ENCODE measurements at regions not wholly inside any gene's neighbourhood (a gene's known extent, or its start where the extent isn't known, plus 50 kb on each side); places are given as distances from the start of the nearest gene placed in this dataset.

DNA sequence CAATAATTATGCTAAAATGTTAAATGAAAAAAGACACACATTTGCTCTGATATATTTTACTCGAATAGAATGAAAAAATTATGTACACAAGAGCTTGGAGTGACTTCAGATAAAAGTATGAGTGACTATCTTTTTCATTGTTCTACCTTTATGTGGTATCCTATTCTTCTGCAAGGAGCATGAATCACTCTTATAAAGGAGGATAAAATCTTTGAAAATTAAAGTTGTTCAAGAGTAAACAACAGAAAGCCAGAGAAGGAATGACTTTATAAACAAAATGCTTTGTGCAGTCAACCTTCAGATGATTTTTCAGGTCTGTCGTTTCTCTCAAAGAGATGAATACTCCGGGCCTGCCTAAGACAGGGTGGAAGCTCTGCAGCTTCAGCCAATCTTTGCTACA, 215.3 kb downstream of the FOXA2 start:
- no peaks in the 10 kb centered on the region for H3K9me3 ChIP-seq
- DNase-seq (ENCODE audit: extremely low spot score in 2 of 2): no peak
- no peak for TF ChIP-seq POLR2A (IDR thresholded peaks at IDR 0.05)
- no peak for TF ChIP-seq POLR2AphosphoS5 (IDR thresholded peaks at IDR 0.05; ENCODE audit: insufficient read depth in 1 of 2, low read depth in 1 of 2)
- TF ChIP-seq, protein P1, sequence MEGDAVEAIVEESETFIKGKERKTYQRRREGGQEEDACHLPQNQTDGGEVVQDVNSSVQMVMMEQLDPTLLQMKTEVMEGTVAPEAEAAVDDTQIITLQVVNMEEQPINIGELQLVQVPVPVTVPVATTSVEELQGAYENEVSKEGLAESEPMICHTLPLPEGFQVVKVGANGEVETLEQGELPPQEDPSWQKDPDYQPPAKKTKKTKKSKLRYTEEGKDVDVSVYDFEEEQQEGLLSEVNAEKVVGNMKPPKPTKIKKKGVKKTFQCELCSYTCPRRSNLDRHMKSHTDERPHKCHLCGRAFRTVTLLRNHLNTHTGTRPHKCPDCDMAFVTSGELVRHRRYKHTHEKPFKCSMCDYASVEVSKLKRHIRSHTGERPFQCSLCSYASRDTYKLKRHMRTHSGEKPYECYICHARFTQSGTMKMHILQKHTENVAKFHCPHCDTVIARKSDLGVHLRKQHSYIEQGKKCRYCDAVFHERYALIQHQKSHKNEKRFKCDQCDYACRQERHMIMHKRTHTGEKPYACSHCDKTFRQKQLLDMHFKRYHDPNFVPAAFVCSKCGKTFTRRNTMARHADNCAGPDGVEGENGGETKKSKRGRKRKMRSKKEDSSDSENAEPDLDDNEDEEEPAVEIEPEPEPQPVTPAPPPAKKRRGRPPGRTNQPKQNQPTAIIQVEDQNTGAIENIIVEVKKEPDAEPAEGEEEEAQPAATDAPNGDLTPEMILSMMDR (IDR thresholded peaks at IDR 0.05): no peak
- H3K4me3 ChIP-seq: no peak overlapping the region
- H3K4me1 ChIP-seq: no peaks in the 10 kb centered on the region
- no peaks in the 10 kb centered on the region for H3K27me3 ChIP-seq
- intact Hi-C loops (cut with DNase I): no loop called here
- no peak overlapping the region for H3K27ac ChIP-seq
- no peaks in the 10 kb centered on the region for H3K36me3 ChIP-seq

DNA sequence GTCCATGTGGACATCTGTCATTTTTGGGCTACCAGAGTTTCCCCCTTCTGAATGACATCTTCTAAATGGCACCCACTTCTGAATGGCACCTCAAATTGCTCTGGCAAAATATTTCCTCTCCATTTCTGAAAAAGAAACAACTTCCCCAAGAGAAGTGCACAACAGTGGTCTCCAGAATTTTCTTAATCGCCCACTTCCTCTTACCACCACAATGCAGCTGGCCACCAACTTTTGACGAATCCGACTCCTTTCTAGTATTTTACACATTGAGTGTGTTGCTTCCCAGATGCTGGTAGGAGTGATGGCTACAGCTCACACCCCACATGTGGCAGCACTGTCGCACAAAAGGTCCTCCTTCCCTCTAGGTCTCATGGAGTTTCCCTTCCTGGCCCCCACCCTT, 216.1 kb downstream of the FOXA2 start:
- Histone ChIP-seq H3K27me3 (no peaks in the 10 kb centered on the region), H3K4me1 (no peaks in the 10 kb centered on the region), H3K36me3 (no peaks in the 10 kb centered on the region), H3K4me3 (no peak overlapping the region), H3K9me3 (no peaks in the 10 kb centered on the region), H3K27ac (no peak overlapping the region)
- TF ChIP-seq, protein P1 (IDR thresholded peaks at IDR 0.05): no peak
- TF ChIP-seq POLR2A (IDR thresholded peaks at IDR 0.05) (no peak), POLR2AphosphoS5 (IDR thresholded peaks at IDR 0.05; ENCODE audit: insufficient read depth in 1 of 2, low read depth in 1 of 2) (no peak)
- intact Hi-C loops (cut with DNase I): no loop called here
- DNase-seq (ENCODE audit: extremely low spot score in 2 of 2): no peak

DNA sequence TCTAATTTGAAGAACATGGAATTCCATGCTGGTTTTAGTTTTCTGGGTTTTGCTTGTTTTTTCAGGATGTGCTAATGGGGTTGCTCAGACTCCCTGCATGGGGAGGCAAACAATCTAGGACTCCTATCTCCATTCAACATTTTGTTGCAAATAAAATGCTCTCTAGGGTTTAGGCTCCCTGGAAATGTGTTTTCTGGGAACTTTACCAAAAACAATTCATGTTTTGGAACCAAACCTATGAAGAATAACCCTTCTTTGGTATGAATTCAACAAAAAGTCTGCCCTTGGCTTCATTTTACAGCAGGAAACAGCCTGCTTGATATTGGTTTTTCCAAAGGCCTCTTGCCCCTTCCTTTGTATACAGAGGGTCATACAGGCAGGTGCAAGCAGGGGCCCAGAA, 217.7 kb downstream of the FOXA2 start:
- no peak for TF ChIP-seq POLR2AphosphoS5 (IDR thresholded peaks at IDR 0.05; ENCODE audit: insufficient read depth in 1 of 2, low read depth in 1 of 2)
- TF ChIP-seq POLR2A (IDR thresholded peaks at IDR 0.05): no peak
- TF ChIP-seq, protein P1 (IDR thresholded peaks at IDR 0.05): no peak

DNA sequence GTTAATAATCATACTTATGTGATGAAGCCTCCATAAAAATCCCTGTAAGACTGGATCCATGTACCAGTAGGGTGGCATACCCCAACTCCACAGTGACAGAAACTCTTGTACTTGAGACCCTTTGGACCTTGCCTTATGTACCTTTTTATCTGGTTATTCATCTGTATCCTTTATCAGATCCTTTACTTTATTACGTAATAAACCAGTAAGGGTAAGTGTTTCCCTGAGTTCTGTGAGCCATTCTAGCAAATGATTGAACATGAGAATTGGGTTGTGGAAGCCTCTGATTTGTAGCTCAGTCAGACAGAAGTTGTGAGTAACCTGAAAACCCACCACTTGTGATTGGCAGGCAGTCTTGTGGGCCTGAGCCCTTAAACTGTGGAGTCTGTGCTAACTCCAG, 229.7 kb downstream of the FOXA2 start:
- H3K4me3 ChIP-seq: no peak overlapping the region
- H3K36me3 ChIP-seq: no peaks in the 10 kb centered on the region
- H3K4me1 ChIP-seq: no peaks in the 10 kb centered on the region
- H3K9me3 ChIP-seq: no peaks in the 10 kb centered on the region
- no peaks in the 10 kb centered on the region for H3K27me3 ChIP-seq
- no peak for TF ChIP-seq POLR2A (IDR thresholded peaks at IDR 0.05)
- TF ChIP-seq POLR2AphosphoS5 (IDR thresholded peaks at IDR 0.05; ENCODE audit: insufficient read depth in 1 of 2, low read depth in 1 of 2): no peak
- TF ChIP-seq, protein P1 (IDR thresholded peaks at IDR 0.05): no peak
- intact Hi-C loops (cut with DNase I): no loop called here
- H3K27ac ChIP-seq: no peak overlapping the region
- DNase-seq (ENCODE audit: extremely low spot score in 2 of 2): no peak

More for the DNA sequence above, 217.7 kb downstream of the FOXA2 start:
- Histone ChIP-seq H3K4me3 (no peak overlapping the region), H3K9me3 (no peaks in the 10 kb centered on the region), H3K36me3 (no peaks in the 10 kb centered on the region), H3K4me1 (no peaks in the 10 kb centered on the region), H3K27ac (no peak overlapping the region), H3K27me3 (no peaks in the 10 kb centered on the region)
- DNase-seq (ENCODE audit: extremely low spot score in 2 of 2): no peak
- intact Hi-C loops (cut with DNase I): no loop called here

DNA sequence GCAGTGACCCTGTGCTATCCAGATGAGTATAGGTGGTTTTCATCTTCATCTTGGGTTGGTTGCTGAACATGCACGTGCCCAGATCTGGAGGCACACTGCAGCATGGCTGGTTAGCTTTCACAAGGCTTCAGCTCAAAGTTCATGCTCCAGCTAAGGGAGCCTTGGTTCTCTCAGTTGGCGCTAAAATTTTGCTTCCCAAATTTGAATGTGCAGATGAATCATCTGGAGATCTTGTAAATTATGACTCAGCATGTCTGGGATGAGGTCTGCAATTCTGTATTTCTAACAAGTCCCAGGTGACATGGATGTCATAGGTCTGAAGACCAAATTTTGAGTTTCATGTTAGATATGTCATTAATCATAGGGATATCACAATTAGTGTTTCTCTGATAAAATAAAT, 230.8 kb downstream of the FOXA2 start:
- Histone ChIP-seq H3K4me3 (no peak overlapping the region), H3K9me3 (no peaks in the 10 kb centered on the region), H3K36me3 (no peaks in the 10 kb centered on the region), H3K27me3 (no peaks in the 10 kb centered on the region), H3K4me1 (no peaks in the 10 kb centered on the region), H3K27ac (no peak overlapping the region)
- DNase-seq (ENCODE audit: extremely low spot score in 2 of 2): no peak
- intact Hi-C loops (cut with DNase I): no loop called here
- TF ChIP-seq, protein P1 (IDR thresholded peaks at IDR 0.05): no peak
- TF ChIP-seq POLR2A (IDR thresholded peaks at IDR 0.05) (no peak), POLR2AphosphoS5 (IDR thresholded peaks at IDR 0.05; ENCODE audit: insufficient read depth in 1 of 2, low read depth in 1 of 2) (no peak)

Measured in vagina (tissue), 2 donors.